ENCODE measurements at regions not wholly inside any gene's neighbourhood (a gene's known extent, or its start where the extent isn't known, plus 50 kb on each side); places are given as distances from the start of the nearest gene placed in this dataset.

DNA sequence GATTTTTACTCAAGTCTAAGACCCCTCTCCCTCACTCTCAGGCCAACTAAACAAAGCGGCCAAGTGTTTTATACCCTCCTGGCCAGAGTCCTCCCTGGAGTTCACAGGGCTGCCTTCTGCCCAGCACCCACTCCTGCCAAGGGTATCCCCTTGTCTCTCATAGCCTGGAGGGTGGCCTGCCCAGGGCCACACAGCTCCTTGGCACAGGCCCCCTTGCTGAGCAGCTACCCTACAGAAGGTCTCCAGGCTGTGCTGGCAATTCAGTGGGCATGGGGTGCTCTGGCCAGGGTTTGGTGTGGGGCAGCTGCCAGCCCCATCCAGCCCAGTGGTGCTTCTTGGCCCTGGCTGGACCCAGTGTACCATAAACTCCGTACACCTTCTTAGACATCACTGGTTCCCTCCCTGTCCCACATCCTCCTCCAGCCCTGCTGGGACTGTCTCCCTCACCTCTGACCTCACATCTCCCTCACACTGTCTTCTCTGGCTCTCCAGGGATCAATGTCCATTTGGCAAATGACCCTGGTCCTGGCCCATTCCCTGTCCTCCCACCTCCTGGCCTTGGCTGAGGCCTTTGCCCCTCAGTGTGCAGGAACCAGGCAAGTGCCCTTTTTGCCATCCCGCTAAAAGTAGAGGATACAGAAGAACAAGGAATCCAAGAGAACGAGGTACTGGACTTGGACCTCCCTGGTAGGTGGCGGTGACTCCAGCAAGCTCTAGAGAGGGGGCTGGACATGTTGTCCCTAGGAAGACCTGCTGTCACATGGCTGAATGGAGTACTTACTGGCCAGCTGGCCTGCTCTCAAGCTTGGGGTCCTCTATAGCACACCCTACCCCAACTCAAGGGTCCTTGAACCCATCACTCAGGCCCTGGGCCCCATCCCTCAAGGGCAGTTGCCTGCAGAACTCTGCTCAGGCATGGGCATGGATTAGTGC is 50.0 kb upstream of the TRPM1 start:
- no peak for DNase-seq

DNA sequence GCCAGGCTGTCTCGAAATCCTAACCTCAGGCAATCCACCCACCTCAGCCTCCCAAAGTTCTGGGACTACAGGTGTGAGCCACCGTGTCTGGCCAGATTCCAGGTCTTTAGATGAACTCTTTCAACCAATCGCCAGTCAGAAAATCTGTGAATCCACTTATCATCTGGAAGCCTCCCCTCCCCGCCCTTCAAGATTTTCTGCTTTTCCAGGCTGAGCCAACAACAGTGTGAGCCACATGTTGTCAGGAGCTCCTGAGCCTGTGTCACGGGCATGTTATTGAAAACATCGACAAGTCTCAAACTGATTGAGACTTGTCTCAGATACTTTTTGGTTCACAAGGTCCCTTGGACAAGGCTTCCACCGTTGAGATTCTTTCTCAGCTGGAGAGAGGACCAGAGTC is 52.0 kb upstream of the TRPM1 start:
- no peak for DNase-seq

DNA sequence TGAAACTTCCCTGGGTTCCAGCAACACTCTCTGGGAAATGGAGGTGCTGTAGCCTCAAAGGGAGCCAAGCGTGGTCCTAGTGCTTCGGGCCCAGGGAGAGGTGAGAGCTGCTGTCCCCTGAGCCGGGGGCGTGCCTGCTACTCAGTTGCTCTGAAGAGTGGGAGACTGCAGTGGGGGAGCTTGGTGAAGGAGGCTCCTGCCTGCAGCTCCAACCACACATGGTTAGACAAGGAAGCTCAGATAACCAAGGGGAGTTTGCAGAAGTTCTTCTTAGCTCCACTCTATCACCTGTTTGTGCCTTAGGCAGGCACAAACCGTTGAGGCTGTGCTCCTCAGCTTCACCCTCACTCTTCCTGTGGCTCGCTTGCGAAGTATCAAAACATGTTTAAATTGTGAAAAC is 53.6 kb upstream of the TRPM1 start:
- no peak for DNase-seq

DNA sequence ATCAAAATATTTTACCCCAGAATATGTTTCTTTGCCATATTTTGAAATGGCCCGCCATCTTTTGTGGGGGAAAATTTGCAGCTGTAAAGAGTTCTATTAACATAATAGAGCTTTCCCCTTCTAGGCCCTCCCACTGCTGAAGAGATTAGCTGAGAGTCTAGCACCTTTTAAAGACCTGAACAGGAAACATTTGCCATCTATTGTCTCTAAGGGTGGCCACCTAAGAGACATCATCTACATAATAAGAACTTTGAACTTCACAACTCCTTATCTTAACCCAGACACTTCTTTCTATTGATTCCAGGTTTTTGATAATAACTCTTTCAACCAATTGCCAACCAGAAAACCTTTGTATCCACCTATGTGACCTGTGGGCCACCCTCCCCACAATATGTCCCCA is 54.7 kb upstream of the TRPM1 start:
- no peak for DNase-seq

DNA sequence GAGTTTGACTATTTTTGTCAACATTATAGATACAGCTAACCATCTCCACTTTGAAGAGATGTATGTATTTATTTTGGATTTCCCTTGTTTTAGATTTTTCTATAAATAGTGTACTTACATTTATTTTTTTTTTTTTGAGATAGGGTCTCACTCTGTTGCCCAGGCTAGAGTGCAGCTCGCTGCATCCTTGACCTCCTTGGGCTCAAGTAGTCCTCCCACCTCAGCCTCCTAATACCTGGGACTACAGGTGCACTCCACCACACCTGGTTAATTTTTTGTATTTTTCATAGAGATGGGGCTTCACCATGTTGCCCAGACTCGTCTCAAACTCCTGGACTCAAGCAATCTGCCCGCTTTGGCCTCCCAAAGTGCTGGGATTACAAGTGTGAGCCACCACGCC is 55.3 kb upstream of the TRPM1 start:
- DNase-seq: no peak

DNA sequence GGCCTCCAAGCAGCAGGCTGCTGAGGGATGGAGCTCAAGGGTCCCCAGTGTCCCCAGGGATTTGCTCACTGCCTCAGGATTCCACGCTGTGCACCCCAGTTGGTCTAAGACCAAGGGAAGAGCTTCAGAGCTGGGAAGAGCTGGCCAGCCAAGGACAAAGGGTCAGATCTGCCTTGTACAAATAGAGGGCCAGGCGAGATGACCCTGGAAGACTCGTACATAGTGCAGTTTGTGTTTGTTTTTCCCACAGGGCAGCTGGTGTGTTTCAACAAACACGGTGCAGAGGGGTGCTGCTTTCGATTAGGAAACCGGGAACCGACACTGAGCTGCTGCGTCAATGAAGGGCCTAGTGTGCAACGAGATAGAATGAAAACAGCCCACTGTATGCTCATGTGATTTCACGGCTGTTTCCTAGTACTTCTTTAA is 56.1 kb upstream of the TRPM1 start:
- no peak for DNase-seq

DNA sequence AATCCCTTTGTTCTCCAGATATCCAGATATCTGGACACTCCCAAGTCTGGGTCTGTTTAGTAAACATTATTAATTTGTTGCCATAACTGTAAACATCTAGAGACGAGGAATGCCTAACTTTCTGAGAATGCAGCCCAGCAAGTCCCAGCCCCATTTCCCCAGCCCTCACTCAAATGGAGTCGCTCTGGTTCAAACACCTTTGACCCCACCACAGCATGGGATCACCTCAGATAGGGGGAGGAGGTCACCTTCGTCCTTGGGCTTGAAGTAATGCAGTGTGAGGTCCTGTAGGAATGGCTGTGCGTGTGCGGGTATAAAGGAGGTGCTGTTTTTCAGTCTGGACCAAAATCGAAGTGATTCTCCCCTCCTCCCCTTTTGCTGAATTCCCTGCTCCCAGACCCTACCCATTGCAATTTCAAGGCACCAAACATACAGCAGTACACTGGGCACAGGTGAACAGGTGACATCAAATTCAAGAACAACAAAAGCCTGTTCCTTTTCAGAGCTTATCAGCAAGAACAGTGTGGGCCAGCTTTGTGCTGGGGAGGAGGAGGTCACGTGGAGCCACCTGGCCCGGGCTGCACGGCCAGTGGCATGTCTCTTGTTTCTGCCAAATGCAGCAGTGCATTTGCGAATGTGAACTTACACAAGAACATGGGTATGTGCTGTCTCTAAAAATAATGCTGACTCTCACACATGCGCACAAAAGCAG is 57.5 kb upstream of the TRPM1 start:
- no peak for DNase-seq

DNA sequence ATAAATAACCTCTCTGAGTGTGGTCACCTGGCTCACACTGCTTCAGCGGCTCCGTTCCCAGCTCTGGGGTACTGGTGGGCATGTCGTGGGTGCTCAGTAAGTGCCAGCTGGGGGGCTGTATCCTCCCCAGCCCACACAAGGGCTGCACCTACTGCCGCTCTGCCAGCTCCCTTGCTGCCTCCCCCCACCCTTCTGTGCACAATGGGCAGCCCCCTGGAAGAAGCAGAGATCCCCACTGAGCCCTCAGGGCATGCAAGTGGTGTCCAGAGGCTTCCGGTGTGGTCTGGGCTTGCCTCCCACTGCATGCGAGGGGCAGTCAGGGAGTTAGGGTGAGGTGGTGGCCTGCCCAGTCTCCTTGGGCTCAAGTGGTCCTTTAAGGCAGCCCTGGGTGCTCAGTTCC is 58.3 kb upstream of the TRPM1 start:
- DNase-seq: no peak

DNA sequence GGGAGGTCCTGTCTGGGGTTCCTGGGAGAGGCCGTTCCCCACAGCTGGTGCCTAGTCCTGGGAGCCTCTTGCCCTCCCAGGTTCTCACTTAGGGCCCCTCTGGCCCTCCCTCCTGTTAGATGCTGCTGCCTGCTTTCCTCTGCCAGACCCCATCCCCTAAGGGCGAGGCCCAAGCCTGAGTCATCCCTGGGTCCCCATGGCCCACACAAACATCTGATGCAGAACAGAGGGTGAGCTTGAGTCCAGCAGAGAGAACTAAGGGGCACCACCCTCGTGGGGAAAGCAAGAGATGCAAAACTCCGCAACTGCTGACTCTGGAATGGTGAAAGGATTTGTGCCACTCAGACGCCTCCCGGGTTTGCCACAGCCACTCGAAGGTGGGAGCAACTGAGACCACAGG is 58.8 kb upstream of the TRPM1 start:
- DNase-seq: no peak

DNA sequence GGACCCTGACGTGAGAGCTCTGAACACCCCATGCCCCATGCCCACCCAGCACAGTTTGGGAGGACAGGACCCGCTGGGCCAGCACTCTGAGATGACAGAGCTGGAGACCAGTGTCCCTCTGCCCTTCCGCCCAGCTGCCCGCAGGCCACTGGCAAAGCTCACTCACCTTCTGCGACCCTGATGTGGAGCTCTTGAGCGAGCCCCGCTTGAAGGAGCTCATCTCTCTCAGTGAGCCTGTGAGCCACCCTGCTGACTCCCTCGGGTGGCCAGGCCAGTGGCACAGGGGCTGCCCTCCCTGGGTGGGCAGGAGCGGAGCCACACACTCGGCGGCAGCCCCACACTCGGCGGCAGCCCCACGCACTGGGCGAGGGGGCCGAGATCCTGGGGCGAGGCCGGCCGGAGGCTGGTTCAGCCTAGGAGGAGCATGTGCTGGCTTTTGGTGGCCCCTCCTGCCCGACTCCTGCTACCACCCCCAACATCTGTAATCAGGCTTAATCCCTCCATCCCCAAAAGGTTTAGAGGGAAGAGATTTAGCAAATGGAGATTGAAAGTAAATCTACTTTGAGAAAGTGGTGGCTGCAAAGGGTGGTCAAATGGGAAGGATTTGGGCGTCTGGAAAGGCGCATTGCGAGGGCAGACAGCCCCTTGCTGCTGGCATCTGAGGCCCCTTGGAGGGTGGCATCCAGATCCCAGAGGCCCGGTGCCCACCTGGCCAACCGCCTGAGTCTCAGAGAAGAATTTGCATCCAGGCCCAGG is 59.4 kb upstream of the TRPM1 start:
- no peak for DNase-seq

DNA sequence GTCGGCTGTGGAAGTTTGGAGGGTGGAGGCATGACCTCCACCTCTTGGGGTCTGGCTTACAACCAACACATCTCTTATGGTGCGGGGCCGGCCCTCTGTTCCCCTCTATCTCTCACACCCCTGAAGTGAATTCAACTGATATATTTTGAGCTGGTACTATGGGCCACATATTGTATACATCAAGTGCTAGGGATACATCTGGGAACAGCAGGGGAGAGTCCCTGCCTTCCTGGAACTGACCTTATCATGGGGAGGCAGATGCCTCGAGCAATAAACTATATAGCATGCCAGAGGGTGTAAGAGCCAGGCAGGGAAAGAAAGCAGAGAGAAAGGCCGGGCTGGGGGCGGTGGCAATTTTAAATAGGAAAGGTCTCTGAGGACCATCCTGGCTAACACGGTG is 60.4 kb upstream of the TRPM1 start:
- DNase-seq: no peak

DNA sequence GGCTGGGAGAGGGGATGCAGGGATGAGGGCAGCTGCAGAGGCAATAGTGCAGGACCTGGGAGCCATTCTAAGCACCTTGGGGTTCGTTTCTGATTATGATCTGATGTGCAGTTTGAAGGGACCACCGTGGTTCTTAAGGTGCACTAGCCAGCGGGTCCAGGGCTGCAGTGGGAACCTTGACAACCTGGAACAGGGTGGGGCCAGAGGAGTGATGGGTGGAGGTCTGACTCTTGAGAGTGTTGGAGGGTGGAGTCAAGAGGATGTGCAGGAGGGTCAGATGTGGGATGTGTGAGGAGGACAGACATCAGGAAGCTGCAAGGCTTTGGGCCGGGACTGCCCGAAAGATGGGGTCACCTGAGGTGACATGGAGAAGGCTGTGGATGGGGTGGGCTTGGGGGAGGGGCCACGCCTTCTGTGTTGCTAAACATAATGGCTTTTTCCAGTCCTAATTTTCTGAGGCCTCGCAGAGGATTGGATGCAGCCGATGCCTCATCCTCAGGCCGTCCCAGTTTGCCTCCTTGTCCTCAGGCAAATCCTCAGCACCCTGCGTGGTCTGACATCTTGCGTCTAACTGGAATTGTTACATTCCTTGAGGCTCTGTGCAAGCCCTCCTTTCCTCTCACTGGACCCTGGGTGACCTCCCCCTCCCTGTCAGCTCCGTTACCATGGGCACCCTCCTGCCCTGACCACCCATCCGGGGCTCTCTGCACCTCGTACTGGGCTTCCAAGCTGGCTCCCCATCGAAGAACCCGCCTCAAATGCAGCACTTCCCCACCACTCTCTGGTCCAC is 61.4 kb upstream of the TRPM1 start:
- no peak for DNase-seq

DNA sequence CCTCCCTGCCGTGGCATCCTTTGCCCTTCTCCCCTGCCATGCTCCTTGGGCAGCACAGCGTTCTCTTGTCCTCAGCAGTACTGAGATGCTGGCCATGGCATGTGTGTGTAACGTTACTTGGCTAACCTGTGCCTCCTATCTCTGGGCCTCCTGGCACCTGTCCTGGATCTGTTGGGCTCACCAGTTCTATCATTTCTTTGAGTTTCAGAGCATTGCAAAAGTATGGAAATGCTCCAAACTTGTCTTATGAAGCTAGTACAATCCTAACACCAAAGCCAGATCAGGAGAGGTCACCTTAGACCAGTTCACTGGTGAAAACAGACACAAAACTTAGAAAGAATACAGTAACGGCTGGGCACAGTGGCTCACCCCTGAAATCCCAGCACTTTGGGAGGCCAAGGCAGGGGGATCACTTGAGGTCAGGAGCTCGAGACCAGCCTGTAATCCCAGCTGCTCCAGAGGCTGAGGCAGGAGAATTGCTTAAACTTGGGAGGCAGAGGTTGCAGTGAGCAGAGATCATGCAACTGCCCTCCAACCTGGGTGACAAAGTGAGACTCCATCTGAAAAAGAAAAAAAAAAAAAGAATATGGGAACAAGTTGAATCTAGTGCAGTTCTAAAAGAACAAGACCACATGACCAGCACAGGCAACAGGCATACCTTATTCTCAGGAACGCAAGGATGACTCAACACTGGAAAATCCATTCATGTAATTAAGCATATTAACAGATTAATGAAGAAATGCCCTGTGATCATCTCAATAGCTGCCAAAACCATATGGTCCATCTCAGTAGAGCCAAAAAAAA is 62.4 kb upstream of the TRPM1 start:
- no peak for DNase-seq

DNA sequence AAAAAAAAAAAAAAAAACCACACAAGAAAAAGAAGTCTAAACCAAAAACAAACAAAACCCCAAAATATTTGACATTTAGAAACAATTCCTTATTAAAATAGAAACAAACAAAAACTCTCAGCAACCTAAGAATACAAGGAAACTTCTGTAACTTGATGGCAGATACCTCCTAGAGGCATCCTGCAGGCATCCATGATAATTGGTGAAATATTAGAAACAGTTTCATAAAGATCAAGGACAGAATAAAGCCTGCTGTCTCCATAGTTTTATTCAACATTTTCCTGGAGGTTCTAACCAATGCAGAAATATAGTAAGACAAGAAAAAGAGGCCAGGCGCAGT is 63.0 kb upstream of the TRPM1 start:
- no peak for DNase-seq

DNA sequence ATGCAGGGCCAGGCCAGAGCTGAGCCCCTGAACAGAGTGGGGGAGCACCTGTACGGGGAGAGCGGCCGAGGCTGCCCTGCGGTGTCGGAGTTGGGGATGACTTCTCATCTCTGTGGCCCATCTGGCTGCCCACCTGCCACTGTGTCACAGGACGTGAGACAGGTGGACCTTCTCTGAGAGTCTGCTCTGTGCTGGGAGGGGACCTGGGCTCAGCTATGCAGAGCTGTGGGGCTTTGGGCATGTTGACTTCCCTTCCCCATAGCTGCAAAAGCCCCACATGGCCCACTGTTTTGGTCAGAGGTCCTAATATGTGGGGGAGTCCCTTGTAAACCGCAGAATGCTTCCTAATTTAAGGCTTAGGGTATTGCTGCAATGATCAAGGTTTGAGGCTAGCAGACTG is 68.0 kb upstream of the TRPM1 start:
- no peak for DNase-seq

DNA sequence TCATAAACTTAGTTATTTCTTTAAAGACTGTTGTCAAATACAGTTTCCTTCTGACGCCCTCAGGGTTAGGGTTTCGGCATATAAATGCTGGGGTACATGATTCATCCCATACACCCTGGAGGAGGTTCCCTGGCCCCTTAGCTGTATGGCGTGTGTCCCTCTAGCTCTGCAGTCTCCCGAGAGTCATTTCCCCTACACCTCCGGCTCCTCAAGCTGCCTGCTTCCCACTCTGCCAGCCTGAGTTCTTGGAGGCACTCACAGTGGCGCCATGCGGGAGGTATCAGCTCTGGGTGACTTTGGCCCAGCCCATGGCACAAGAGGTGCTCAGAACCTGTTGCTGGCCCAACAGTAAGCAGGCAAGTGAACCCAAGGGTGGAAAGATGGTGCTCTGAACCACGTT is 70.2 kb upstream of the TRPM1 start:
- DNase-seq: peak in 1 of 4 experiments; percentile 15

DNA sequence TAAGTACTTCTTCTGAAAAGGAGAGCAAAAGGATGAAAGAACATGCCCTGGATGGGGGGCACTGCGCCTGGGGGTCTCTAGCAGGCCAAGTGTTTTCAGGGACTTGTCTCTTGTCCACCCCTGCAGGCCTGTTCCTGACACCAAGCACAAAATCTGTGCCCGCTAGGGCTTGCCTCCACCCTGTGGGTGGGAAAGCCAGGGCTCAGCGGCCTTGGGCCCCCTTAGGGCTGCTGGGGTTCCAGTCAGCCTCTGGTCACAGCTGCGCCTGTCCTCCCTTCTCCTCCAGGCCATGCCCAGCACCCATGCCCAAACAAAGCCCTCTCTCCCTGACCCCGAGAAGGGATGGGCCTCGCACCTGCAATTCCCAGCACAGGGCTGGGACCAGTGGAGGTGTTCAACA is 71.1 kb upstream of the TRPM1 start:
- DNase-seq: no peak

DNA sequence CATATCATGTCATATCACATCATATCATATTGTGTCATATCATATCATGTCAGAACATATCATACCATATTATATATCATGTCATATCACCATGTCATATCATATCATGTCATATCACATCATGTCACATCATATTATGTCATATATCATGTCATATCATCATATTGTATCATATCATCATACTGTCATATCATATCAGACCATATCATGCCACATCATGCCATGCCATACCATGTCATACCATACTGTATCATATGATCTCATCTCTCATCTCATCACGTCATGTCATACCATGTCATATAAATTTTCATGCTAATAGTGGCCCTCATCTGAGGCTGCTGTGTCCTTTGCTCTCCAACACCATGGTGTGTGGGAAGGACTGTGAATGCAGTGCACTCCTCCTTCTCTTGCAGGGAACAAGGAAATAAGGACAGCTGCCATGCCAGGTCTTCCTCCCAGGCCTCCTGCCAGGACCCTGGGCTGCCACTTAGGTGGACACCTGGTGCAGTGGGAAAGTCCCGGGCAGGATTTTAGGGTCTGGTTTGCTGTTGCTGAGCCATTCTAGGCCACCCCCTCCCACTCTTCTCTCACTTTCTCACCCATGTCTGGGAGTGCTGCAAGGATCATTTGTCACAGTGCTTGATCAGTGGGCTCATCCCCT is 72.4 kb upstream of the TRPM1 start:
- DNase-seq: no peak

DNA sequence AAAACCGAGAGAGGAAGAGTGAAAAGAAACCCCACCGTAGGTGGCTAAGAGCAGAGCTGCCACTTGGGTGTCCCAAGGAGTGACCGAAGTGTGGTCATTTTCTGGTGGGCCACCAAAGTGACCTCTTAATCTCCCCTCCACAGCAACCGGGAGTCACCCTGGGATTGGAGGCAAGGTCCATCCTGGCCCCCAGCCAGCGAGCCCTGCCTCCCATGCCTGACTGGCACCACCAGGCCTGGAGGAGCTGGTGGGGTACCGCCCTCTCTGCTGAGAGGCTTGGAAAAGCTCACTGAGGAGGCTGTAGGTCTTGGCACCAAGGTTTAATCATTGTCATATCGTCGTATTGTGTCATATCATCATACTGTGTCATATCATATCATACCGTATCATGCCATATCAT is 74.0 kb upstream of the TRPM1 start:
- DNase-seq: no peak

DNA sequence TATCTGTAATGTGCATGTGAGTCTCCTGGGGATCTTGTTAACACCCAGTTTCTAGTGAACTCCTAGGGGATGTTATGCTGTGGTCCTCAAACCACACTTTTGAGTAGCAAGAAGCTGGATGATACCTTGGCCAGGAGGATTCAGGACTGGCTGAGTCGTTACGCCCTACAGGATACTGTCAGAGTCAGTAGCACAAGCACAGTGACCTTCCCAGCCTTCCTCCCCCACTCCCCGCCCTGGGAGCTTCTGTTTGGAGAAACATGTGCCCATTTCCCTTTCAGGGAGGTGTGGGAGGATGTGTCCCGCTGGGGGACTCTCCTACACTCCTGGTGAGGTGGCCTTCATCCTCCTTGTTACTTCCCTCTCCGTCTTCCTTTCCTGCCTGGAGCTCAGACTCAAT is 76.4 kb upstream of the TRPM1 start:
- peak; percentile 43 to 76 (median 72) for DNase-seq

DNA sequence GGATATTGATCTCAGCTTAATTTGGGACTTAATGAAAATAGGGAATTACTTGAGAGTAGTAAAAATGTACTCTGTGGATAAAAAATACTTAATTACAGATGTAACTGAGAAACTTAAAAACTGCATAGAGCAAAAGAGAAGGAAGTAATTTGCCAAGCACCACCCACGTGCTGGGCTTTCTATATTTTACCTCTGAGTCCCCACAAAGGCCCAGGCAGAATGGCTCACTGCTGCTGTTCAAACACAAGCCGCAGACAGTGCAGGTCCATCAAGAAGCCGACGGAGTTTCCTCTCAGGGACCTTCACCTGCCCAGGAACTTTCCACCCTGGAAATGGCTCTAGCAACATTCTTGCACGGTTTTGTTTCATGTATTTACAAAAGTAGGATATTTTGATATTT is 77.2 kb upstream of the TRPM1 start:
- peak; percentile 22 to 66 (median 53) for DNase-seq
